ENCODE measurements at regions not wholly inside any gene's neighbourhood (a gene's known extent, or its start where the extent isn't known, plus 50 kb on each side); places are given as distances from the start of the nearest gene placed in this dataset.

DNA sequence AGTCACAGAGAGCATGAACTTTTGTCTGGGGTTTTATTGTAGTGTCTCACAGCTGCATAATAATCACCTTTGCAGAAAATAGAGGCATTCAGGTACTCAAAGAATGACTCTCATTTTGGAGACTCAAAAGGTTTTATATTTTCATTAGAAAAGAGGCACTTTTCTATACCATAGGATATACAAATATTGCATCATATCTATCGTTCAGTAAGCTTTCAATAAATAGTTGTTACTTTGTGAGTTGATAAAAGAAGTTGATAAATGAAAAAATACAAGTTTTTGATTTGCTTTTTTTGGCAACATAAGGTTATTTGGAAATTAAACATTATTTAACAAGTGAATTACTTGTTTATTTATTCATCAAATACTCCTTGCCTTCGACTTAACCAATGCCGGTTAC lies 279.9 kb downstream of the ARL4A start:
- TF ChIP-seq, protein P1, sequence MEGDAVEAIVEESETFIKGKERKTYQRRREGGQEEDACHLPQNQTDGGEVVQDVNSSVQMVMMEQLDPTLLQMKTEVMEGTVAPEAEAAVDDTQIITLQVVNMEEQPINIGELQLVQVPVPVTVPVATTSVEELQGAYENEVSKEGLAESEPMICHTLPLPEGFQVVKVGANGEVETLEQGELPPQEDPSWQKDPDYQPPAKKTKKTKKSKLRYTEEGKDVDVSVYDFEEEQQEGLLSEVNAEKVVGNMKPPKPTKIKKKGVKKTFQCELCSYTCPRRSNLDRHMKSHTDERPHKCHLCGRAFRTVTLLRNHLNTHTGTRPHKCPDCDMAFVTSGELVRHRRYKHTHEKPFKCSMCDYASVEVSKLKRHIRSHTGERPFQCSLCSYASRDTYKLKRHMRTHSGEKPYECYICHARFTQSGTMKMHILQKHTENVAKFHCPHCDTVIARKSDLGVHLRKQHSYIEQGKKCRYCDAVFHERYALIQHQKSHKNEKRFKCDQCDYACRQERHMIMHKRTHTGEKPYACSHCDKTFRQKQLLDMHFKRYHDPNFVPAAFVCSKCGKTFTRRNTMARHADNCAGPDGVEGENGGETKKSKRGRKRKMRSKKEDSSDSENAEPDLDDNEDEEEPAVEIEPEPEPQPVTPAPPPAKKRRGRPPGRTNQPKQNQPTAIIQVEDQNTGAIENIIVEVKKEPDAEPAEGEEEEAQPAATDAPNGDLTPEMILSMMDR (IDR thresholded peaks at IDR 0.05; ENCODE audit: control insufficient read depth, insufficient read depth, low read depth, low read length, missing control alignments), result no peak
- no peak for DNase-seq (ENCODE audit: low read depth)
- no peak overlapping the region for H3K4me3 ChIP-seq (ENCODE audit: control insufficient read depth, low read depth, low read length)

- TF ChIP-seq, protein P1 (IDR thresholded peaks at IDR 0.05; ENCODE audit: control insufficient read depth, insufficient read depth, low read depth, low read length, missing control alignments), result no peak
- no peak for DNase-seq (ENCODE audit: low read depth)
- H3K4me3 ChIP-seq (ENCODE audit: control insufficient read depth, low read depth, low read length), result no peak overlapping the region
Observed at GRCh38 chr7:12968836-12969422, 281.5 kb downstream of the ARL4A start.

GRCh38 chr7:12970626-12971025 lies 283.2 kb downstream of the ARL4A start:
- TF ChIP-seq, protein P1 (IDR thresholded peaks at IDR 0.05; ENCODE audit: control insufficient read depth, insufficient read depth, low read depth, low read length, missing control alignments), result no peak
- DNase-seq (ENCODE audit: low read depth), result no peak
- H3K4me3 ChIP-seq (ENCODE audit: control insufficient read depth, low read depth, low read length), result no peak overlapping the region

GRCh38 chr7:12974451-12975166 lies 287.2 kb downstream of the ARL4A start:
- no peak for DNase-seq (ENCODE audit: low read depth)
- TF ChIP-seq, protein P1 (IDR thresholded peaks at IDR 0.05; ENCODE audit: control insufficient read depth, insufficient read depth, low read depth, low read length, missing control alignments), result no peak
- no peak overlapping the region for H3K4me3 ChIP-seq (ENCODE audit: control insufficient read depth, low read depth, low read length)

GRCh38 chr7:12975412-12975811 lies 288.0 kb downstream of the ARL4A start:
- TF ChIP-seq, protein P1 (IDR thresholded peaks at IDR 0.05; ENCODE audit: control insufficient read depth, insufficient read depth, low read depth, low read length, missing control alignments), result no peak
- no peak for DNase-seq (ENCODE audit: low read depth)

GRCh38 chr7:12979181-12979580 lies 291.7 kb downstream of the ARL4A start:
- H3K4me3 ChIP-seq (ENCODE audit: control insufficient read depth, low read depth, low read length), result no peak overlapping the region
- no peak for DNase-seq (ENCODE audit: low read depth)
- TF ChIP-seq, protein P1 (IDR thresholded peaks at IDR 0.05; ENCODE audit: control insufficient read depth, insufficient read depth, low read depth, low read length, missing control alignments), result no peak

More at GRCh38 chr7:12975412-12975811, 288.0 kb downstream of the ARL4A start:
- no peak overlapping the region for H3K4me3 ChIP-seq (ENCODE audit: control insufficient read depth, low read depth, low read length)

Data from AG09309 (cell line).